Neural cell (in vitro differentiated cells): ENCODE measurements at regions not wholly inside any gene's neighbourhood (a gene's known extent, or its start where the extent isn't known, plus 50 kb on each side); places are given as distances from the start of the nearest gene placed in this dataset.

Source experiments
- H2AFZ ChIP-seq: fragments of 200-600, 300-800 bp; sonication (generic), shearing (Covaris generic); 2 replicates; pipeline ENCODE4 v1.6.0; 2014; ENCODE audit warnings: low read depth, mild to moderate bottlenecking, antibody characterized with exemption, low read length, moderate library complexity
- H3F3A ChIP-seq: fragments of 200-600 bp; shearing (Covaris generic); 2 replicates; pipeline ENCODE4 v1.6.1; 2016; ENCODE audit warnings: mild to moderate bottlenecking, moderate library complexity, mixed read lengths, antibody characterized with exemption, low read length; ENCODE audit not compliant: insufficient read depth, poor library complexity, severe bottlenecking
- H3K27ac ChIP-seq: fragments of 200-600, 300-800 bp; sonication (generic), shearing (Covaris generic); 2 replicates; pipeline ENCODE4 v1.5.1; 2014; ENCODE audit warnings: mild to moderate bottlenecking, low read length, moderate library complexity
- H3K27me3 ChIP-seq: fragments of 300-800, 200-600 bp; sonication (generic), shearing (Covaris generic); 2 replicates; pipeline ENCODE4 v1.6.0; 2014; ENCODE audit warnings: mild to moderate bottlenecking, low read depth, low read length, moderate library complexity; ENCODE audit not compliant: insufficient read depth
- H3K36me3 ChIP-seq: fragments of 300-800, 200-600 bp; sonication (generic), shearing (Covaris generic); 2 replicates; pipeline ENCODE4 v1.5.1; 2014; ENCODE audit warnings: mild to moderate bottlenecking, antibody characterized with exemption, low read length, moderate library complexity; ENCODE audit not compliant: insufficient read depth
- H3K4me2 ChIP-seq: fragments of 300-800, 200-600 bp; sonication (generic), shearing (Covaris generic); 2 replicates; pipeline ENCODE4 v1.6.0; 2014; ENCODE audit warnings: mild to moderate bottlenecking, low read length
- H3K4me3 ChIP-seq: fragments of 300-800, 200-600 bp; sonication (generic), shearing (Covaris generic); 2 replicates; pipeline ENCODE4 v1.5.1; 2014; ENCODE audit warnings: mild to moderate bottlenecking, low read length, moderate library complexity
- H3K79me2 ChIP-seq: fragments of 200-600 bp; shearing (Covaris generic); replicated peaks from 2 replicates; pipeline ENCODE4 v1.6.0; 2014; ENCODE audit warnings: mild to moderate bottlenecking, low read length, moderate library complexity; ENCODE audit not compliant: insufficient read depth
- H3K9ac ChIP-seq: fragments of 300-800, 200-600 bp; sonication (generic), shearing (Covaris generic); 2 replicates; pipeline ENCODE4 v1.6.1; 2016; ENCODE audit warnings: mild to moderate bottlenecking, low read length, mixed read lengths
- H3K9me2 ChIP-seq: fragments of 200-600 bp; shearing (Covaris generic); 2 replicates; pipeline ENCODE4 v1.6.1; 2016; ENCODE audit warnings: mild to moderate bottlenecking, low read length, mixed read lengths; ENCODE audit not compliant: insufficient read depth
- H3K9me3 ChIP-seq: fragments of 200-600, 300-800 bp; sonication (generic), shearing (Covaris generic); 2 replicates; pipeline ENCODE4 v1.6.1; 2016; ENCODE audit warnings: mild to moderate bottlenecking, mixed run types, low read length, moderate library complexity, mixed read lengths
- H4K20me1 ChIP-seq: fragments of 200-600 bp; shearing (Covaris generic); 2 replicates; pipeline ENCODE4 v1.6.1; 2016; ENCODE audit warnings: mild to moderate bottlenecking, mixed run types; ENCODE audit not compliant: insufficient read depth
- EP300 ChIP-seq: fragments of 450-650 bp; conservative IDR thresholded peaks from 2 replicates; pipeline ENCODE4 v1.6.1; 2014; ENCODE audit warnings: antibody characterized with exemption, mild to moderate bottlenecking, moderate library complexity; ENCODE audit not compliant: poor library complexity, severe bottlenecking
- EZH2 ChIP-seq: fragments of 200-600, 300-800 bp; shearing (Covaris generic), sonication (generic); IDR thresholded peaks from 2 replicates; pipeline ENCODE4 v1.6.1; 2014; ENCODE audit warnings: antibody characterized with exemption, low read length, borderline replicate concordance, mild to moderate bottlenecking; ENCODE audit not compliant: insufficient read depth, poor library complexity, severe bottlenecking
- MXI1 ChIP-seq: fragments of 450-650 bp; conservative IDR thresholded peaks from 2 replicates; pipeline ENCODE4 v1.6.1; 2014; ENCODE audit warnings: antibody characterized with exemption, mild to moderate bottlenecking; ENCODE audit not compliant: poor library complexity, severe bottlenecking
- POLR2AphosphoS5 ChIP-seq: IDR thresholded peaks from 2 replicates; pipeline ENCODE4 v1.6.1; 2012
- REST ChIP-seq: IDR thresholded peaks from 2 replicates; pipeline ENCODE4 v1.6.1; 2012; ENCODE audit warnings: borderline replicate concordance
- TAF1 ChIP-seq: IDR thresholded peaks from 2 replicates; pipeline ENCODE4 v1.6.1; 2012; ENCODE audit warnings: low read depth

- Histone ChIP-seq H3F3A (peaks cover 14% of the 10 kb centered on the region), H2AFZ (no peak overlapping the region), H3K36me3 (no peaks in the 10 kb centered on the region), H3K9me2 (peaks cover 3% of the 10 kb centered on the region), H3K27ac (no peak overlapping the region), H3K9ac (no peak overlapping the region), H4K20me1 (no peaks in the 10 kb centered on the region), H3K9me3 (no peaks in the 10 kb centered on the region), H3K4me2 (no peak overlapping the region), H3K4me3 (peak overlapping the region; percentile 17), H3K79me2 (no peaks in the 10 kb centered on the region), H3K27me3 (no peaks in the 10 kb centered on the region)
- peak; percentile 99 for TF ChIP-seq EP300
- TF ChIP-seq POLR2AphosphoS5: peak; percentile 93
- TF ChIP-seq EZH2: no peak
- no peak for TF ChIP-seq TAF1
- TF ChIP-seq REST: peak; percentile 59
- no peak for TF ChIP-seq MXI1
Observed at GRCh38 chr11:82462608-82463242, 270.9 kb downstream of the FAM181B start.

GRCh38 chr11:82458761-82459160, 274.9 kb downstream of the FAM181B start:
- no peak overlapping the region for H2AFZ ChIP-seq
- H3F3A ChIP-seq: peaks cover 17% of the 10 kb centered on the region
- H4K20me1 ChIP-seq: no peaks in the 10 kb centered on the region
- H3K4me3 ChIP-seq: peak overlapping the region; percentile 30
- TF ChIP-seq TAF1 (no peak), REST (peak; percentile 39), POLR2AphosphoS5 (peak; percentile 53)
- H3K9ac ChIP-seq: no peak overlapping the region
- peaks cover under 1% of the 10 kb centered on the region for H3K9me2 ChIP-seq
- no peaks in the 10 kb centered on the region for H3K36me3 ChIP-seq
- no peaks in the 10 kb centered on the region for H3K27me3 ChIP-seq
- H3K79me2 ChIP-seq: no peaks in the 10 kb centered on the region
- H3K9me3 ChIP-seq: no peaks in the 10 kb centered on the region
- peak overlapping the region; percentile 46 for H3K4me2 ChIP-seq
- H3K27ac ChIP-seq: peak overlapping the region; percentile 57
